HCT116 (cell line): ENCODE measurements at regions not wholly inside any gene's neighbourhood (a gene's known extent, or its start where the extent isn't known, plus 50 kb on each side); places are given as distances from the start of the nearest gene placed in this dataset.

Experiments
- EZH2 ChIP-seq: fragments of 200-600 bp; sonication (generic); IDR thresholded peaks from 2 replicates; pipeline ENCODE4 v1.6.1; 2017; ENCODE audit warnings: antibody characterized with exemption, mixed run types
- POLR2AphosphoS5 ChIP-seq: IDR thresholded peaks from 2 replicates; pipeline ENCODE4 v1.6.1; 2011; ENCODE audit warnings: mild to moderate bottlenecking, low read depth, low read length, moderate library complexity
- SIN3A ChIP-seq: IDR thresholded peaks from 2 replicates; pipeline ENCODE4 v1.6.1; 2012; ENCODE audit warnings: low read depth
- ZFX ChIP-seq: fragments of 450-650 bp; IDR thresholded peaks from 2 replicates; pipeline ENCODE4 v1.6.1; 2017
- TF ChIP-seq, protein P1 (sequence below), 3 experiments: fragments of 200-600 bp in 1 of 3; sonication (generic) in 1 of 3; IDR thresholded peaks in 2 of 3; conservative IDR thresholded peaks in 1 of 3; 2 replicates each; pipeline ENCODE4 v1.5.1; 2012 to 2017; ENCODE audit warnings: low read depth in 2 of 3, low read length in 2 of 3, antibody characterized with exemption in 1 of 3, borderline replicate concordance in 1 of 3, control low read depth in 1 of 3, mild to moderate bottlenecking in 1 of 3, mixed read lengths in 1 of 3, mixed run types in 1 of 3, moderate library complexity in 1 of 3; ENCODE audit not compliant: insufficient read depth in 1 of 3
- TF ChIP-seq, protein P2 (sequence below): IDR thresholded peaks from 2 replicates; pipeline ENCODE4 v1.6.1; 2012; ENCODE audit warnings: low read depth

DNA sequence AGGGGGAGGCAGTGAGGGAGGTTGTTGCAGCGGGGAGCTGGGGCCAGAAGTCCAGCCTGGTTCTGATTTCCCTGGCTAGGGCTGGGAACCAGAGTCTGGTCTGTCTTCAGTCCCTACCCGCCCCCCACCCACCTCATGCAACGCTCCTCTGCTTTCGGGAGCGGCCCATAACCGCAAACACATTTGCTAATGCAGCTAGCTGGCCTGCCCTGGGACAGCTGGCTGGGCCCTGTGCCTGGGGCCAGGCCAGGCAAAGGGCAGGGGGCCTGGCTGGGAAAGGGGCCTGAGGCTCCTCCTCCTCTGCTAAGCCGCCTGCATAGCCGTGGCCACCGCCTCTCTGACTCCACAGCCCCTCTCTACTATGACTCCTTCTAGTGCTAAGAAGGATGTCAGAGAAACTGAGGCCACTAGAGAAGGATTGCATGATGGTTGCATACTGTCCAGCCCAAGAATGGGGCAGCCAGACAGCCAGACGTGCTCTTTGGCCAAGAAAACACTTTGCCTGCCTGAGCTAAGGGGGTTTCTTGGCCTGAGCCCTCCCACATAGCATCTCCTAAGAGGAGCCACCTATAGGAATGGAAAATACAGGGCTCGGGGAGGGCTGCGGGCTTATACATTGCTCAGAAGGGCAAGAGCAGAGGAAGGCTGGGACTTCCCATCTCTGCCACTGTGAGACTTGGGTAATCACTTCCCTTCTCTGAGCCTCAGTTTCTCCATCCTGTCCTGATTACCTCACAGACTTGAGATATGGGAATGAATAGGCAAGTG, 76.9 kb downstream of the PJA1 start:
- TF ChIP-seq, protein P1, sequence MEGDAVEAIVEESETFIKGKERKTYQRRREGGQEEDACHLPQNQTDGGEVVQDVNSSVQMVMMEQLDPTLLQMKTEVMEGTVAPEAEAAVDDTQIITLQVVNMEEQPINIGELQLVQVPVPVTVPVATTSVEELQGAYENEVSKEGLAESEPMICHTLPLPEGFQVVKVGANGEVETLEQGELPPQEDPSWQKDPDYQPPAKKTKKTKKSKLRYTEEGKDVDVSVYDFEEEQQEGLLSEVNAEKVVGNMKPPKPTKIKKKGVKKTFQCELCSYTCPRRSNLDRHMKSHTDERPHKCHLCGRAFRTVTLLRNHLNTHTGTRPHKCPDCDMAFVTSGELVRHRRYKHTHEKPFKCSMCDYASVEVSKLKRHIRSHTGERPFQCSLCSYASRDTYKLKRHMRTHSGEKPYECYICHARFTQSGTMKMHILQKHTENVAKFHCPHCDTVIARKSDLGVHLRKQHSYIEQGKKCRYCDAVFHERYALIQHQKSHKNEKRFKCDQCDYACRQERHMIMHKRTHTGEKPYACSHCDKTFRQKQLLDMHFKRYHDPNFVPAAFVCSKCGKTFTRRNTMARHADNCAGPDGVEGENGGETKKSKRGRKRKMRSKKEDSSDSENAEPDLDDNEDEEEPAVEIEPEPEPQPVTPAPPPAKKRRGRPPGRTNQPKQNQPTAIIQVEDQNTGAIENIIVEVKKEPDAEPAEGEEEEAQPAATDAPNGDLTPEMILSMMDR (IDR thresholded peaks at IDR 0.05 in 2 of 3, conservative IDR thresholded peaks at IDR 0.05 in 1 of 3; ENCODE audit: borderline replicate concordance in 1 of 3, insufficient read depth in 1 of 3, low read depth in 2 of 3, low read length in 2 of 3): no peak
- TF ChIP-seq SIN3A (no peak), ZFX (no peak), EZH2 (no peak), POLR2AphosphoS5 (no peak)
- TF ChIP-seq, protein P2, sequence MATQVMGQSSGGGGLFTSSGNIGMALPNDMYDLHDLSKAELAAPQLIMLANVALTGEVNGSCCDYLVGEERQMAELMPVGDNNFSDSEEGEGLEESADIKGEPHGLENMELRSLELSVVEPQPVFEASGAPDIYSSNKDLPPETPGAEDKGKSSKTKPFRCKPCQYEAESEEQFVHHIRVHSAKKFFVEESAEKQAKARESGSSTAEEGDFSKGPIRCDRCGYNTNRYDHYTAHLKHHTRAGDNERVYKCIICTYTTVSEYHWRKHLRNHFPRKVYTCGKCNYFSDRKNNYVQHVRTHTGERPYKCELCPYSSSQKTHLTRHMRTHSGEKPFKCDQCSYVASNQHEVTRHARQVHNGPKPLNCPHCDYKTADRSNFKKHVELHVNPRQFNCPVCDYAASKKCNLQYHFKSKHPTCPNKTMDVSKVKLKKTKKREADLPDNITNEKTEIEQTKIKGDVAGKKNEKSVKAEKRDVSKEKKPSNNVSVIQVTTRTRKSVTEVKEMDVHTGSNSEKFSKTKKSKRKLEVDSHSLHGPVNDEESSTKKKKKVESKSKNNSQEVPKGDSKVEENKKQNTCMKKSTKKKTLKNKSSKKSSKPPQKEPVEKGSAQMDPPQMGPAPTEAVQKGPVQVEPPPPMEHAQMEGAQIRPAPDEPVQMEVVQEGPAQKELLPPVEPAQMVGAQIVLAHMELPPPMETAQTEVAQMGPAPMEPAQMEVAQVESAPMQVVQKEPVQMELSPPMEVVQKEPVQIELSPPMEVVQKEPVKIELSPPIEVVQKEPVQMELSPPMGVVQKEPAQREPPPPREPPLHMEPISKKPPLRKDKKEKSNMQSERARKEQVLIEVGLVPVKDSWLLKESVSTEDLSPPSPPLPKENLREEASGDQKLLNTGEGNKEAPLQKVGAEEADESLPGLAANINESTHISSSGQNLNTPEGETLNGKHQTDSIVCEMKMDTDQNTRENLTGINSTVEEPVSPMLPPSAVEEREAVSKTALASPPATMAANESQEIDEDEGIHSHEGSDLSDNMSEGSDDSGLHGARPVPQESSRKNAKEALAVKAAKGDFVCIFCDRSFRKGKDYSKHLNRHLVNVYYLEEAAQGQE: no peak
